Midbrain (tissue), 1 donor: ENCODE measurements at regions not wholly inside any gene's neighbourhood (a gene's known extent, or its start where the extent isn't known, plus 50 kb on each side); places are given as distances from the start of the nearest gene placed in this dataset.
A peak's percentile ranks its signal among the peaks of the same experiment; 100 is the strongest.
"Not testable (repeated sequence)": the region's sequence is repeated elsewhere in the genome, so short reads cannot be mapped to it uniquely, and the experiment has no call there.

Experiments used
- DNase-seq: peaks from one replicate; lab custom pipeline; 2025; lab: John Stamatoyannopoulos, UW

GRCh38 chr16:27600381-27600780, 50.4 kb downstream of the KATNIP start:
- no peak for DNase-seq

- no peak for DNase-seq
Observed at GRCh38 chr16:27602103-27602502, 52.2 kb downstream of the KATNIP start.

- DNase-seq = peak; percentile 34
Observed at GRCh38 chr16:27605500-27606106, 55.7 kb downstream of the KATNIP start.

GRCh38 chr16:27611340-27611739, 61.4 kb downstream of the KATNIP start:
- DNase-seq = no peak

GRCh38 chr16:27613238-27613791, 63.4 kb downstream of the KATNIP start:
- DNase-seq = no peak

- DNase-seq = no peak
Observed at GRCh38 chr16:27617665-27618064, 67.7 kb downstream of the KATNIP start.

GRCh38 chr16:27618165-27618564, 68.2 kb downstream of the KATNIP start:
- no peak for DNase-seq

- DNase-seq = no peak
Observed at GRCh38 chr16:27618606-27619327, 68.8 kb downstream of the KATNIP start.

- DNase-seq = no peak
Observed at GRCh38 chr16:27620541-27620940, 70.6 kb downstream of the KATNIP start.

- DNase-seq = no peak
Observed at GRCh38 chr16:27624154-27625049, 74.5 kb downstream of the KATNIP start.

GRCh38 chr16:27625050-27625697, 75.2 kb downstream of the KATNIP start:
- no peak for DNase-seq

GRCh38 chr16:27627136-27627535, 77.2 kb downstream of the KATNIP start:
- DNase-seq = no peak

GRCh38 chr16:27628241-27628942, 78.4 kb downstream of the KATNIP start:
- no peak for DNase-seq

GRCh38 chr16:27628943-27629462, 79.1 kb downstream of the KATNIP start:
- DNase-seq = not testable (repeated sequence)

GRCh38 chr16:27632216-27632615, 82.3 kb downstream of the KATNIP start:
- no peak for DNase-seq

GRCh38 chr16:27633221-27633620, 83.3 kb downstream of the KATNIP start:
- no peak for DNase-seq

- DNase-seq = no peak
Observed at GRCh38 chr16:27633721-27634120, 83.8 kb downstream of the KATNIP start.

- DNase-seq = no peak
Observed at GRCh38 chr16:27634779-27635178, 84.8 kb downstream of the KATNIP start.

- no peak for DNase-seq
Observed at GRCh38 chr16:27636453-27637240, 86.7 kb downstream of the KATNIP start.
